Endodermal cell (in vitro differentiated cells): ENCODE measurements at regions not wholly inside any gene's neighbourhood (a gene's known extent, or its start where the extent isn't known, plus 50 kb on each side); places are given as distances from the start of the nearest gene placed in this dataset.

Source experiments
- DNase-seq: peaks from one replicate; pipeline ENCODE4 v3.0.0-alpha.2; 2017
- H3K27ac ChIP-seq: 2 replicates; pipeline ENCODE4 v1.5.1; 2013; ENCODE audit warnings: mild to moderate bottlenecking, low read depth, low read length, moderate library complexity
- H3K27me3 ChIP-seq: 2 replicates; pipeline ENCODE4 v1.6.1; 2013; ENCODE audit warnings: mild to moderate bottlenecking, low read length, moderate library complexity; ENCODE audit not compliant: insufficient read depth, control insufficient read depth, poor library complexity, severe bottlenecking
- H3K36me3 ChIP-seq: 2 replicates; pipeline ENCODE4 v1.7.0; 2013; ENCODE audit warnings: mild to moderate bottlenecking, low read length, moderate library complexity; ENCODE audit not compliant: control insufficient read depth, insufficient read depth
- H3K4me1 ChIP-seq: one replicate; pipeline ENCODE4 v1.7.0; 2013; ENCODE audit warnings: low read length; ENCODE audit not compliant: control insufficient read depth, insufficient read depth
- H3K4me3 ChIP-seq: 2 replicates; pipeline ENCODE4 v1.5.1; 2013; ENCODE audit warnings: mild to moderate bottlenecking, low read length, moderate library complexity
- H3K9ac ChIP-seq: 2 replicates; pipeline ENCODE4 v1.6.1; 2013; ENCODE audit warnings: mild to moderate bottlenecking, low read length, moderate library complexity; ENCODE audit not compliant: poor library complexity, severe bottlenecking; ENCODE audit errors: extremely low read depth
- H3K9me3 ChIP-seq: 2 replicates; pipeline ENCODE4 v1.6.1; 2013; ENCODE audit warnings: mild to moderate bottlenecking, low read length, moderate library complexity; ENCODE audit not compliant: control insufficient read depth
- H3K27ac Mint-ChIP-seq: 2 replicates; pipeline ENCODE4 v1.8.0; 2020; ENCODE audit warnings: mixed read lengths
- H3K27me3 Mint-ChIP-seq: 2 replicates; pipeline ENCODE4 v1.8.0; 2021; ENCODE audit warnings: mild to moderate bottlenecking, mixed read lengths; ENCODE audit not compliant: insufficient read depth
- H3K36me3 Mint-ChIP-seq: 2 replicates; pipeline ENCODE4 v1.8.0; 2020; ENCODE audit warnings: low read depth, mixed read lengths
- H3K4me1 Mint-ChIP-seq: 2 replicates; pipeline ENCODE4 v1.8.0; 2020; ENCODE audit warnings: mixed read lengths
- H3K4me3 Mint-ChIP-seq: 2 replicates; pipeline ENCODE4 v1.8.0; 2020; ENCODE audit warnings: mild to moderate bottlenecking, moderate library complexity, mixed read lengths
- H3K9me3 Mint-ChIP-seq: 2 replicates; pipeline ENCODE4 v1.8.0; 2020; ENCODE audit warnings: mild to moderate bottlenecking, mixed read lengths
- WGBS, 2 experiments: methylation state at CpG; one replicate each; pipeline versions ENCODE4 v1.1.5 to v1.1.7; 2013; ENCODE audit warnings: missing lambda C conversion rate in 2 of 2, mixed read lengths in 1 of 2; ENCODE audit not compliant: insufficient coverage in 1 of 2, insufficient read length in 1 of 2; 5-methylcytosine and 5-hydroxymethylcytosine counted together
- TF ChIP-seq, protein P1 (sequence below): fragments of 200-600 bp; sonication (generic); conservative IDR thresholded peaks from 2 replicates; pipeline ENCODE4 v1.5.0; 2021; ENCODE audit warnings: antibody characterized with exemption, mild to moderate bottlenecking

DNA sequence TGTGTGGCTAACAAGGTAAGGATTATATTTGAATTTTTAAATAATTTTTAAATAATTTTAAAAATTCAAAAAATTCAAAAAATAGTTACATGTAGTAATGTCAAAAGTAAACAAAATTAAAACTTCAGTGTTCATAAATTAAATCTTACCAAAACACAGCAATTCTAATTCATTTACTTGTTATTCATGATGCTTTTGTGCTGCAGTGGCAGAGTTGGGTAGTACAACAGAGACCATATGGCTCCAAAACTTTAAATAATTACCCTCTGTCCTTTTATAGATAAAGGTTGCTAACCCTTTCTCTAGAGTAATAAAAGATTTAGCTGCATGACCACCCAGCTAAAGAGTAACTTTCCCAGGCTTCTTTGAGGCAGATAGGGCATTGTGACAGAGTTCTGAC lies 1355.6 kb downstream of the FSTL5 start:
- Mint-ChIP-seq H3K27ac (no peak overlapping the region), H3K4me3 (no peak overlapping the region), H3K4me1 (no peaks in the 10 kb centered on the region), H3K9me3 (no peaks in the 10 kb centered on the region), H3K27me3 (no peaks in the 10 kb centered on the region), H3K36me3 (no peaks in the 10 kb centered on the region)
- TF ChIP-seq, protein P1, sequence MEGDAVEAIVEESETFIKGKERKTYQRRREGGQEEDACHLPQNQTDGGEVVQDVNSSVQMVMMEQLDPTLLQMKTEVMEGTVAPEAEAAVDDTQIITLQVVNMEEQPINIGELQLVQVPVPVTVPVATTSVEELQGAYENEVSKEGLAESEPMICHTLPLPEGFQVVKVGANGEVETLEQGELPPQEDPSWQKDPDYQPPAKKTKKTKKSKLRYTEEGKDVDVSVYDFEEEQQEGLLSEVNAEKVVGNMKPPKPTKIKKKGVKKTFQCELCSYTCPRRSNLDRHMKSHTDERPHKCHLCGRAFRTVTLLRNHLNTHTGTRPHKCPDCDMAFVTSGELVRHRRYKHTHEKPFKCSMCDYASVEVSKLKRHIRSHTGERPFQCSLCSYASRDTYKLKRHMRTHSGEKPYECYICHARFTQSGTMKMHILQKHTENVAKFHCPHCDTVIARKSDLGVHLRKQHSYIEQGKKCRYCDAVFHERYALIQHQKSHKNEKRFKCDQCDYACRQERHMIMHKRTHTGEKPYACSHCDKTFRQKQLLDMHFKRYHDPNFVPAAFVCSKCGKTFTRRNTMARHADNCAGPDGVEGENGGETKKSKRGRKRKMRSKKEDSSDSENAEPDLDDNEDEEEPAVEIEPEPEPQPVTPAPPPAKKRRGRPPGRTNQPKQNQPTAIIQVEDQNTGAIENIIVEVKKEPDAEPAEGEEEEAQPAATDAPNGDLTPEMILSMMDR, result peak; percentile 61
- Histone ChIP-seq H3K9ac (no peak overlapping the region), H3K27ac (no peak overlapping the region), H3K36me3 (no peaks in the 10 kb centered on the region), H3K4me1 (no peaks in the 10 kb centered on the region), H3K9me3 (no peaks in the 10 kb centered on the region), H3K27me3 (no peaks in the 10 kb centered on the region), H3K4me3 (no peak overlapping the region)
- DNase-seq, result no peak

DNA sequence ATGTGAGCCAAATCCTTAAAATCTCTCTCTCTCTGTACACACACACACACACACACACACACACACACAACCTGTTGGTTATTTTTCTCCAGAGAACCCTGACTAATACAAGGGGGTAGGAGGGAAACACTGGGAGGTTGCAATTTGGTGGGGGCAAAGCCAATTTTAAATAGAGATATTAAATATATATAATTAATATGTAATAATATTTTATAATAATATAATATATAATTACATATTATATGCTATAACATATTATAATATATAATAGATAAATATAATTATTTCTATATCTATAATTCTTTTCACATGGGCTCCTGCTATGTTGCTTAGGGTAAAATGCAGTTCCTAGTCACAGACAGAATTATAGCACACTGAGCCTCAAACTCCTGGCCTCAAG lies 1354.2 kb downstream of the FSTL5 start:
- no peaks in the 10 kb centered on the region for H3K4me1 Mint-ChIP-seq
- H3K4me3 Mint-ChIP-seq, result no peak overlapping the region
- Histone ChIP-seq H3K27me3 (no peaks in the 10 kb centered on the region), H3K4me3 (no peak overlapping the region), H3K36me3 (no peaks in the 10 kb centered on the region), H3K9me3 (no peaks in the 10 kb centered on the region), H3K4me1 (no peaks in the 10 kb centered on the region), H3K27ac (no peak overlapping the region), H3K9ac (no peak overlapping the region)
- no peaks in the 10 kb centered on the region for H3K9me3 Mint-ChIP-seq
- no peak overlapping the region for H3K27ac Mint-ChIP-seq
- H3K27me3 Mint-ChIP-seq, result no peaks in the 10 kb centered on the region
- no peak for DNase-seq
- H3K36me3 Mint-ChIP-seq, result no peaks in the 10 kb centered on the region
- TF ChIP-seq, protein P1, result no peak

DNA sequence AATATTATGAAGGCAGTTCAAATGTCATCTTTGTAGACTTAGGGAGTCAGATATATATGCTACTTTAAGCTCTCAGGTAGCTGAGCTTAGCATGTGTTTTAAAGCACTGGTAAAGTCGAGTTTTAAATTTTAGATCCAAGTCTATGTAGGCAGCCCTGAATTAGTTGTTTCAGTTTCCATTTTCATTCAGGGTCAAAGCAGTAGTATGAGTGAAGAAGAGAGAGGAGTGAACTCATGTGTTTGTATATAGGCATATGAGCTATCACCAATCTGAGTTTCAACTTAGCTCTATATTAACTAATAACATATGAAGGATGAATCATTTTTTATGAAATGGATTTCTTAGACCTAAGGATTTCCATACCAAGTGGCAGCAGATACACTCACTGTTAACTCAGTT lies 1353.4 kb downstream of the FSTL5 start:
- no peaks in the 10 kb centered on the region for H3K27me3 Mint-ChIP-seq
- Histone ChIP-seq H3K36me3 (no peaks in the 10 kb centered on the region), H3K9me3 (no peaks in the 10 kb centered on the region), H3K27ac (no peak overlapping the region), H3K9ac (no peak overlapping the region), H3K4me1 (no peaks in the 10 kb centered on the region), H3K4me3 (no peak overlapping the region), H3K27me3 (no peaks in the 10 kb centered on the region)
- no peak overlapping the region for H3K27ac Mint-ChIP-seq
- TF ChIP-seq, protein P1, result no peak
- WGBS, 2 experiments, result 85 to 100% methylated on average over 1 of the region's 1 CpG
- H3K9me3 Mint-ChIP-seq, result no peaks in the 10 kb centered on the region
- no peak for DNase-seq
- H3K4me3 Mint-ChIP-seq, result no peak overlapping the region
- no peaks in the 10 kb centered on the region for H3K36me3 Mint-ChIP-seq
- no peaks in the 10 kb centered on the region for H3K4me1 Mint-ChIP-seq
